ENCODE measurements at regions not wholly inside any gene's neighbourhood (a gene's known extent, or its start where the extent isn't known, plus 50 kb on each side); places are given as distances from the start of the nearest gene placed in this dataset.

- no TSS peak for BruUV-seq (replicated peaks)
- Histone ChIP-seq H3F3A (ENCODE audit: low read length, unreplicated experiment) (no peaks in the 10 kb centered on the region), H3K9me2 (replicated peaks; ENCODE audit: low read length) (no peaks in the 10 kb centered on the region), H3K4me3 (ENCODE audit: low read length) (no peak overlapping the region), H2AFZ (ENCODE audit: low read length) (no peak overlapping the region), H3K27me3 (ENCODE audit: low read length) (no peaks in the 10 kb centered on the region), H3K4me2 (ENCODE audit: low read length) (no peak overlapping the region), H4K20me1 (ENCODE audit: low read length) (no peaks in the 10 kb centered on the region), H3K4me1 (ENCODE audit: insufficient read depth, low read length) (no peaks in the 10 kb centered on the region), H3K36me3 (ENCODE audit: low read depth, low read length) (no peaks in the 10 kb centered on the region), H3K27ac (ENCODE audit: low read length) (no peak overlapping the region), H3K9ac (ENCODE audit: low read length) (no peak overlapping the region), H3K79me2 (ENCODE audit: low read length) (no peaks in the 10 kb centered on the region), H3K9me3 (ENCODE audit: low read length) (peaks cover 11% of the 10 kb centered on the region; the same call in 1 of the 2 replicates)
- CTCF ChIA-PET: no interaction called here
- intact Hi-C loops (cut with micrococcal nuclease): no loop called here
- ATAC-seq (no peak), DNase-seq (no peak)
- TF ChIP-seq CTCF (conservative IDR thresholded peaks at IDR 0.05; ENCODE audit: low read depth, low read length) (no peak), EZH2 (IDR thresholded peaks at IDR 0.05; ENCODE audit: low read length, unreplicated experiment) (no peak), EZH2phosphoT487 (IDR thresholded peaks at IDR 0.05; ENCODE audit: borderline replicate concordance, low read length) (no peak)
- POLR2A ChIA-PET (ENCODE audit: unreplicated experiment): no interaction called here
Measured at GRCh38 chr11:92740276-92740675, 229.2 kb upstream of the MTNR1B start.

- intact Hi-C loops (cut with micrococcal nuclease): no loop called here
- Histone ChIP-seq H3F3A (ENCODE audit: low read length, unreplicated experiment) (no peaks in the 10 kb centered on the region), H3K79me2 (ENCODE audit: low read length) (no peaks in the 10 kb centered on the region), H3K9me2 (replicated peaks; ENCODE audit: low read length) (no peaks in the 10 kb centered on the region), H4K20me1 (ENCODE audit: low read length) (no peaks in the 10 kb centered on the region), H3K9ac (ENCODE audit: low read length) (no peak overlapping the region), H3K4me3 (ENCODE audit: low read length) (no peak overlapping the region), H3K9me3 (ENCODE audit: low read length) (0 out of 2 replicates have a peak, but pooled peaks cover 6% of the 10 kb centered on the region), H3K4me2 (ENCODE audit: low read length) (no peak overlapping the region), H3K36me3 (ENCODE audit: low read depth, low read length) (no peaks in the 10 kb centered on the region), H3K27ac (ENCODE audit: low read length) (no peak overlapping the region), H2AFZ (ENCODE audit: low read length) (no peak overlapping the region), H3K27me3 (ENCODE audit: low read length) (no peaks in the 10 kb centered on the region), H3K4me1 (ENCODE audit: insufficient read depth, low read length) (no peaks in the 10 kb centered on the region)
- TF ChIP-seq EZH2 (IDR thresholded peaks at IDR 0.05; ENCODE audit: low read length, unreplicated experiment) (no peak), CTCF (conservative IDR thresholded peaks at IDR 0.05; ENCODE audit: low read depth, low read length) (no peak), EZH2phosphoT487 (IDR thresholded peaks at IDR 0.05; ENCODE audit: borderline replicate concordance, low read length) (no peak)
- BruUV-seq (replicated peaks): no TSS peak
- ATAC-seq (no peak), DNase-seq (no peak)
- CTCF ChIA-PET: no interaction called here
- POLR2A ChIA-PET (ENCODE audit: unreplicated experiment): no interaction called here
Measured at GRCh38 chr11:92744929-92745585, 224.4 kb upstream of the MTNR1B start.

- Histone ChIP-seq H3K36me3 (ENCODE audit: low read depth, low read length) (no peaks in the 10 kb centered on the region), H3K9me3 (ENCODE audit: low read length) (0 out of 2 replicates have a peak, but pooled peaks cover 6% of the 10 kb centered on the region), H3K4me1 (ENCODE audit: insufficient read depth, low read length) (no peaks in the 10 kb centered on the region), H3K9me2 (replicated peaks; ENCODE audit: low read length) (no peaks in the 10 kb centered on the region), H3K27me3 (ENCODE audit: low read length) (no peaks in the 10 kb centered on the region), H4K20me1 (ENCODE audit: low read length) (no peaks in the 10 kb centered on the region), H3K4me2 (ENCODE audit: low read length) (no peak overlapping the region), H3K79me2 (ENCODE audit: low read length) (no peaks in the 10 kb centered on the region), H3K27ac (ENCODE audit: low read length) (no peak overlapping the region), H3K4me3 (ENCODE audit: low read length) (no peak overlapping the region), H3F3A (ENCODE audit: low read length, unreplicated experiment) (no peaks in the 10 kb centered on the region), H3K9ac (ENCODE audit: low read length) (no peak overlapping the region), H2AFZ (ENCODE audit: low read length) (no peak overlapping the region)
- ATAC-seq: no peak
- intact Hi-C loops (cut with micrococcal nuclease): no loop called here
- DNase-seq: no peak
- no peak for TF ChIP-seq EZH2phosphoT487 (IDR thresholded peaks at IDR 0.05; ENCODE audit: borderline replicate concordance, low read length)
- TF ChIP-seq CTCF (conservative IDR thresholded peaks at IDR 0.05; ENCODE audit: low read depth, low read length): no peak
- no peak for TF ChIP-seq EZH2 (IDR thresholded peaks at IDR 0.05; ENCODE audit: low read length, unreplicated experiment)
- POLR2A ChIA-PET (ENCODE audit: unreplicated experiment): no interaction called here
- CTCF ChIA-PET: no interaction called here
- BruUV-seq (replicated peaks): no TSS peak
Measured at GRCh38 chr11:92750794-92751193, 218.7 kb upstream of the MTNR1B start.
